Activated CD4-positive, alpha-beta T cell treated with anti-CD3 and anti-CD28 coated beads for 36 hours (primary cell): ENCODE measurements at regions not wholly inside any gene's neighbourhood (a gene's known extent, or its start where the extent isn't known, plus 50 kb on each side); places are given as distances from the start of the nearest gene placed in this dataset.
"Not testable (repeated sequence)": the region's sequence is repeated elsewhere in the genome, so short reads cannot be mapped to it uniquely, and the experiment has no call there.

Experiments used
- ATAC-seq: fragments of 200-7000 bp; cut with Tn5 transposase; one replicate; pipeline ENCODE4 v1.10.0; 2021; ENCODE audit warnings: mild to moderate bottlenecking, moderate library complexity
- CTCF ChIA-PET: fragments of 350-600 bp; sonication (Branson Sonifier 250); formaldehyde crosslinking; loops from one replicate; lab custom pipeline; 2021; ENCODE audit warnings: antibody characterized with exemption; lab: Charles Lee
- POLR2A ChIA-PET: fragments of 350-600 bp; sonication (Branson Sonifier 250); formaldehyde crosslinking; loops from one replicate; lab custom pipeline; 2021; ENCODE audit warnings: antibody characterized with exemption, inconsistent platforms; lab: Charles Lee
- DNase-seq: peaks from one replicate; pipeline ENCODE4 v3.0.0-alpha.2; 2020
- H3K27ac Mint-ChIP-seq: one replicate; pipeline ENCODE4 v1.8.0; 2021; ENCODE audit warnings: mixed read lengths
- H3K27me3 Mint-ChIP-seq: one replicate; pipeline ENCODE4 v1.8.0; 2021; ENCODE audit warnings: mixed read lengths
- H3K36me3 Mint-ChIP-seq: one replicate; pipeline ENCODE4 v1.8.0; 2021; ENCODE audit warnings: low read depth, mixed read lengths
- H3K4me1 Mint-ChIP-seq: one replicate; pipeline ENCODE4 v1.8.0; 2021; ENCODE audit warnings: mixed read lengths
- H3K4me3 Mint-ChIP-seq: one replicate; pipeline ENCODE4 v1.8.0; 2021; ENCODE audit warnings: mild to moderate bottlenecking, moderate library complexity, mixed read lengths
- H3K9me3 Mint-ChIP-seq: one replicate; pipeline ENCODE4 v1.8.0; 2021; ENCODE audit warnings: low read depth, mixed read lengths
- intact Hi-C, 2 experiments: fragments of 100-400 bp; cut with DNase I in 1 of 2; cut with micrococcal nuclease in 1 of 2; formaldehyde crosslinking; loops; one replicate each; pipeline versions ENCODE4 v1.14.2 to v1.15.1; 2022 to 2024; cut with DNase I, micrococcal nuclease

DNA sequence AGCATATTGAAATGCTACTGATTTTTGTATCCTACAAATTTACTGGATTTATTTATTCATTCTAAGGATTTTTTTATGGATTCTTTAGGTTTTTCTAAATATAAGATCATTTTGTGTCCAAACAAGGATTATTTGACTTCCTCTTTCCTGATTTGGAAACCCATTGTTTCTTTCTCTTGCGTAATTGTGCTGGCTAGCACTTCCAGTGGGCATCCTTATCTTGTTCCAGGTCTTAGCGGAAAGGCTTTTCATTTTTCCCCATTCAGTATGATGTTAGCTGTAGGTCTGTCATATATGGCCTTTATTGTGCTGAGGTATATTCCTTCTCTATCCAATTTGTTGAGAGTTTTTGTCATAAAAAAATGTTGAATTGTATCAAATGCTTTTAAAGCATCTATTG lies 57.2 kb upstream of the RHOJ start:
- Mint-ChIP-seq H3K4me3 (no peak overlapping the region), H3K27me3 (no peaks in the 10 kb centered on the region), H3K27ac (no peak overlapping the region), H3K4me1 (no peaks in the 10 kb centered on the region), H3K36me3 (no peaks in the 10 kb centered on the region), H3K9me3 (peaks cover 12% of the 10 kb centered on the region)
- intact Hi-C loops: no loop called here
- POLR2A ChIA-PET: no interaction called here
- DNase-seq (no peak), ATAC-seq (no peak)
- CTCF ChIA-PET: no interaction called here

DNA sequence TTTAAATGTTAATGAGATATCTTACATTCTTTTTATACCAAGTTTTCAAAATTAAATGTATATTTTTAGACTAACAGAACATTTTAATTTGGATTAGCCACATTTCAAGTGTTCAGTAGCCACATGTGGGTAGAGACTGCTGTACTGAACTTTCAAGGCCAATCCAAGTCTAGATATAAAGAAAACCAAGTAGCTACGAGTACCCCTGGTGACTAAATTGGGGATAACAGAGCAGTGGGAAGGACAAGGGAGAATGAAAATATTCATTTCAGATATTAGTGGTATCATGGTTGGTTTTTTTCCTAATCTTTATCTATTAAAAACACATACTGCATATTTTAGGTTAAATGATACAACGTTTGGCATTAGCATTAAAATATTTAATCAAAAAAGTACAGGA lies 69.4 kb upstream of the RHOJ start:
- H3K27ac Mint-ChIP-seq: no peak overlapping the region
- no peak overlapping the region for H3K4me3 Mint-ChIP-seq
- ATAC-seq (no peak), DNase-seq (no peak)
- no peaks in the 10 kb centered on the region for H3K4me1 Mint-ChIP-seq
- intact Hi-C loops: loop anchor here in 1 of 2 experiments (5.0 kb wide), 1 partner anchor 972 kb away; no protein-coding TSS in a partner anchor
- ChIA-PET POLR2A (no interaction called here), CTCF (no interaction called here)
- H3K36me3 Mint-ChIP-seq: no peaks in the 10 kb centered on the region
- no peaks in the 10 kb centered on the region for H3K9me3 Mint-ChIP-seq
- H3K27me3 Mint-ChIP-seq: peaks cover 3% of the 10 kb centered on the region

DNA sequence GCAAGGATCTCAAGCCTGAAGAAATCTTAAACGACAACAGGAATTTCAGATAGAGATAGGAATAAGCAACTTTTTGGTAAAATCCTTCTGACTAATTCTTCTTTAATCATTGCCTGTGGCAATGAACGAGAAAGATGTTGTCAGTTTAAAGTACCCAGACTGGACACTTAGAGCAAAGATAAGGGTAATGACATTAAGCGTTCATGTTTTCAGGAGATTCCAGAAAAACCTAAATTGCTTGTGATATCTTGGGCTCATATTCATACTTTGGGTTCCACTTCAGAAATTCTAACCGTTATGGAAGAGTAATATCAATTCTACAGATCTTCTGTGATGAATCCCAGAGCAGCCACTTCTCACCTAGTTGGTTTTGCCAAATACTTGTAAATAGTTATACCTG lies 73.7 kb upstream of the RHOJ start:
- Mint-ChIP-seq H3K36me3 (no peaks in the 10 kb centered on the region), H3K4me1 (no peaks in the 10 kb centered on the region), H3K4me3 (no peak overlapping the region), H3K27me3 (peaks cover 3% of the 10 kb centered on the region), H3K9me3 (no peaks in the 10 kb centered on the region), H3K27ac (no peak overlapping the region)
- POLR2A ChIA-PET: no interaction called here
- DNase-seq (no peak), ATAC-seq (no peak)
- CTCF ChIA-PET: no interaction called here
- intact Hi-C loops: no loop called here

DNA sequence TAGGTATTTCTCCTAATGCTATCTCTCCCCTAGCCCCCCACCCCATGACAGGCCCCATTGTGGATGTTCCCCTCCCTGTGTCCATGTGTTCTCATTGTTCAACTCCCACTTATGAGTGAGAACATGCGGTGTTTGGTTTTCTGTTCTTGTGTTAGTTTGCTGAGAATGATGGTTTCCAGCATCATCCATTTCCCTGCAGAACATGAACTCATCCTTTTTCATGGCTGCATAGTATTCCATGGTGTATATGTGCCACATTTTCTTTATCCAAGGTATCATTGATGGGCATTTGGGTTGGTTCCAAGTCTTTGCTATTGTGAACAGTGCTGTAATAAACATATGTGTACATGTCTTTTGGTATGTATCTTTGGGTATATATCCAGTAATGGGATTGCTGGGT lies 61.2 kb upstream of the KCNH5 start:
- H3K27me3 Mint-ChIP-seq, H3K27ac Mint-ChIP-seq, intact Hi-C loops, H3K4me3 Mint-ChIP-seq, DNase-seq, CTCF ChIA-PET, ATAC-seq, POLR2A ChIA-PET, H3K36me3 Mint-ChIP-seq, H3K9me3 Mint-ChIP-seq, H3K4me1 Mint-ChIP-seq: not testable (repeated sequence)

DNA sequence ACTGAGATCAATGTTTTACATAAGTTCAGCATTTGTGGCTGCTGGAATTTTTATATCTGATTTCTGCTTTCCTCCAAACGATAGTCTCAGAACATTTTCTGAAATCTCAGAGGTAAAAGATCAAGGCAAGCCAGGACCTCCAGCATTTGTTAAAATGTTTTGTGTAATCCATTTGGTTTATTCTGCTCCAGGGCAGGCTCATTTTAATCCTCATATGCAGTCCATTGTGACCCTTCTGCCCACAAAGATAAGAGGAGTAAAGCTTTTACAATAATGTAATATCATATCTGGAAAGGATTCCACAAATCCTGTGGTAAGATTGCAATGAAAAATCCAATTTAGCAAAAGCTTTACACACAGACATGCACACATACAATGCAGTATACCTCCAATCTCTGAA lies 55.3 kb upstream of the KCNH5 start:
- intact Hi-C loops: no loop called here
- ChIA-PET CTCF (no interaction called here), POLR2A (no interaction called here)
- DNase-seq (no peak), ATAC-seq (no peak)
- no peaks in the 10 kb centered on the region for H3K27me3 Mint-ChIP-seq
- peaks cover 3% of the 10 kb centered on the region for H3K9me3 Mint-ChIP-seq
- no peaks in the 10 kb centered on the region for H3K4me1 Mint-ChIP-seq
- H3K27ac Mint-ChIP-seq: no peak overlapping the region
- no peak overlapping the region for H3K4me3 Mint-ChIP-seq
- no peaks in the 10 kb centered on the region for H3K36me3 Mint-ChIP-seq

DNA sequence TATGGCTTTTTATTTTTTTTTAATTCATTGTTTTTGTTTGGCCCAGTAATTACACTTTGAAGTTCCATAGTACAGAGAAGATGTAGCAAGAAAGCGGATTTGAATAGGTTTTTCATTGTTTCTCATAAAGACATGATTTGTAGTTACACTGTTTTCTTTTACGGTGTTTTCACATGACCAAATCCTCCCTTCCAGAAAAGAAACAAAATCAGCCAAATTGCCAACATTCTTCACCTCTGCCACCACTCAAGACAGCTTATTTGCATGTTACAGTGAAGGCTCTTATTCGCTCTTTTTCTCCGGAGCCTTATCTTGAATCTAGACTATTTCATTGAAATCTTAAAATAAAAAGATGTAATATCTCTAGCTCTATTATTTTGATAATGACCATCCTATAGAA lies 50.9 kb upstream of the KCNH5 start:
- no peak overlapping the region for H3K4me3 Mint-ChIP-seq
- H3K27me3 Mint-ChIP-seq: no peaks in the 10 kb centered on the region
- H3K4me1 Mint-ChIP-seq: no peaks in the 10 kb centered on the region
- ChIA-PET POLR2A (no interaction called here), CTCF (interaction anchor here (1.0 kb wide), 1 partner anchor 15 kb away, joined by 3 read pairs; no protein-coding TSS in a partner anchor)
- H3K36me3 Mint-ChIP-seq: no peaks in the 10 kb centered on the region
- no peak for ATAC-seq
- intact Hi-C loops: no loop called here
- no peaks in the 10 kb centered on the region for H3K9me3 Mint-ChIP-seq
- DNase-seq: no peak
- no peak overlapping the region for H3K27ac Mint-ChIP-seq
